NB4 (cell line): ENCODE measurements at regions not wholly inside any gene's neighbourhood (a gene's known extent, or its start where the extent isn't known, plus 50 kb on each side); places are given as distances from the start of the nearest gene placed in this dataset.

ENCODE experiments used
- DNase-seq: peaks from one replicate; pipeline ENCODE4 v3.0.0; 2010; ENCODE audit warnings: low read depth
- H3K4me3 ChIP-seq: one replicate; pipeline ENCODE4 v1.5.1; 2011; ENCODE audit warnings: mild to moderate bottlenecking, low read depth, low read length, moderate library complexity
- MAX ChIP-seq: IDR thresholded peaks from 2 replicates; pipeline ENCODE4 v1.6.1; 2011; ENCODE audit warnings: low read depth, low read length
- MYC ChIP-seq: IDR thresholded peaks from 2 replicates; pipeline ENCODE4 v1.6.1; 2011; ENCODE audit warnings: low read depth, low read length
- POLR2A ChIP-seq: IDR thresholded peaks from 2 replicates; pipeline ENCODE4 v1.6.1; 2011; ENCODE audit warnings: mild to moderate bottlenecking; ENCODE audit not compliant: insufficient read length; ENCODE audit errors: extremely low read depth
- TF ChIP-seq, protein P1 (sequence below): IDR thresholded peaks from one replicate; pipeline ENCODE4 v1.5.1; 2012; ENCODE audit warnings: low read depth, low read length

DNA sequence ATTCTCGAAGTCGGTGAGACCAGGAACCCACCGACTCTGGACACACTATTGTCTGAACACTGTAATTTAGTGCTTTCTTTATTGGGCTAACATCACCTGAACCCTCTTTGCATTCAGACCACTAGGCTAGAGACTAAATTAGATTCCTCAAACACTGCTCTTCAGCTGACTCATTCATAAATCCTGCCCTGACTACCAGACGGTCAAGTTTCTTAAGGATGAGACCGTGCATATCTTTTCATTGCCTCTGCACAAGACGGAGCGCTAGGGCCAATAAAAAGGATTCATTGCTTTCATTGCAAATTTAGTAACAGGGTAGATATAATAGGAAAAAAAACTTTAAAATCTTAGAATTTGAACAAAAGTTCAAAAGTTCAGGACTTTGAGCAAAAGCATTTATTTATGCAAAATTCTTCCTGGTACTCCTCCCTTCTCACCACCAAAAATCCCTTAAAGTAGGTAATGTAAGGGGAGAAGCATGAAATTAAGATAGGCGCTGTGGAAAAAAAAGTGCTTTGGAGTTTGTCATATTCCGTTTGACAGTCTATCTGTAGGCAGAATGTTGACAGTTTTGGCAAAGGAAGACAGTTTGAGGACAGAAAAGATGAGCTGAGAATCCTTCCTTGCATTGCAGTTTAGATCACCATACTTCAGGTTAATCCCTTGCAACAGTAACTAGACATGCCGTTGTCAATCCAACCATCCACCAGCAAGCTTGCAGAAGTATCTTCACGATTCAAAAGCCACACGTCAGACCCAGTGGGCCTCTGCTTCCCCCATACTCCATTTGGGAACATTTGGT is 328.6 kb upstream of the JARID2 start:
- no peak overlapping the region for H3K4me3 ChIP-seq
- peak; percentile 46 for DNase-seq
- TF ChIP-seq MYC (no peak), MAX (no peak), POLR2A (no peak)
- TF ChIP-seq, protein P1, sequence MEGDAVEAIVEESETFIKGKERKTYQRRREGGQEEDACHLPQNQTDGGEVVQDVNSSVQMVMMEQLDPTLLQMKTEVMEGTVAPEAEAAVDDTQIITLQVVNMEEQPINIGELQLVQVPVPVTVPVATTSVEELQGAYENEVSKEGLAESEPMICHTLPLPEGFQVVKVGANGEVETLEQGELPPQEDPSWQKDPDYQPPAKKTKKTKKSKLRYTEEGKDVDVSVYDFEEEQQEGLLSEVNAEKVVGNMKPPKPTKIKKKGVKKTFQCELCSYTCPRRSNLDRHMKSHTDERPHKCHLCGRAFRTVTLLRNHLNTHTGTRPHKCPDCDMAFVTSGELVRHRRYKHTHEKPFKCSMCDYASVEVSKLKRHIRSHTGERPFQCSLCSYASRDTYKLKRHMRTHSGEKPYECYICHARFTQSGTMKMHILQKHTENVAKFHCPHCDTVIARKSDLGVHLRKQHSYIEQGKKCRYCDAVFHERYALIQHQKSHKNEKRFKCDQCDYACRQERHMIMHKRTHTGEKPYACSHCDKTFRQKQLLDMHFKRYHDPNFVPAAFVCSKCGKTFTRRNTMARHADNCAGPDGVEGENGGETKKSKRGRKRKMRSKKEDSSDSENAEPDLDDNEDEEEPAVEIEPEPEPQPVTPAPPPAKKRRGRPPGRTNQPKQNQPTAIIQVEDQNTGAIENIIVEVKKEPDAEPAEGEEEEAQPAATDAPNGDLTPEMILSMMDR = no peak

DNA sequence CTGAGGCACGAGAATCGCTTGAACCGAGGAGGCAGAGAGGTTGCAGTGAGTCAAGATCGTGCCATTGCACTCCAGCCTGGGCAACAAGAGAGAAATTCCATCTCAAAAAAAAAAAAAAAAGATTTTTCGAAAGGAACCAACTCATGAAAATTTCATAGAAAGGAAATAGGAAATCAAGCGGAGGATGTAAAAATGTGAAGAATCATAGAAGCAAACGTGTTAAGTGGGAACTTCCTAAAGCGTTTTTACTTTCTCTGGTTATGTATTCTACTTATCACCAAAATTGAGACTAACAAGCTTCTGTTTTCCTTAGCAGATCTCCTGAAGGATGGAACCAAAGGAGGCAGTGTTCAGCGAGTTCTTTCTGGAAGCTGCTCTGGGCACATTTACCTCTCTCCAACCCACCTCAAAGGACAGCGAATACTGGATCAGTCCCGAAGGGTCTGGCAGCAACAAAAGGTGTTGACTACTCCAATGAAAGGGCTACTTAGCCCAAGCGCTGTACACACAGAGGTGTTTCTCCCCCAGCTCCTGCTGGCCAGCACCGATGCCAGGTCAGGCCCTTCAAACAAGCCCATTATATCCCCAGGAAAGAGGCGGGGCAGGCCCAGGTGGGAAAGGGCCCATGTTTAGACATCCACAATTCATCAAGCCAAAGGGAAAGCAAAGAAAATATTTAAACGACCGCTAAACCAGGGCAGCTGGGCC is 327.5 kb upstream of the JARID2 start:
- TF ChIP-seq, protein P1 = no peak
- TF ChIP-seq POLR2A (no peak), MAX (no peak), MYC (no peak)
- H3K4me3 ChIP-seq = no peak overlapping the region
- DNase-seq = no peak

DNA sequence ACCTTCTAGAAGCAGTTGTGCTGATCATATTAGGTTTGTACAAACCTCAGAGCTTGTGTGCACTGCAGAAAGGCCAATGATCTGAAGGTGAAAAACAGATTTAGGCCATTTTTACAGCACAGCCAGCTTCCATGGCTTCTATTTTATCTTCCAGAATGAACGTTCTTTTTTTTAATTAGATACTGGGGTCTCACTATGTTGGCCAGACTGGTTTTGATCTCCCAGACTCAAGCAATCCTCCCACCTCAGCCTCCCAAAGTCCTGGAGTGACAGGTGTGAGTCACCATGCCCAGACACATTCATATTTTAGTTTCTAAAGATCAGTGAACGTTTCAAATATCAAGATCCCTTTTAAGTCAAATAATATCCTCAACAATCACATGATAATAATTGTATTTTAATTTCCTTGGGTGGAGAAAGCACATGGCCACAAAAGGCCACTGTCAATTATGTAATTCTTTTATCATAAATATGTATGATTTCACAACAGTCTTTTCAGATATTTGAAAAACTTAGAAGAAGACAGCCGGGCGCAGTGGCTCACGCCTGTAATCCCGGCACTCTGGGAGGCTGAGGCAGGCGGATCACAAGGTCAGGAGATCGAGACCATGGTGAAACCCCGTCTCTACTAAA is 326.7 kb upstream of the JARID2 start:
- H3K4me3 ChIP-seq = no peak overlapping the region
- no peak for DNase-seq
- TF ChIP-seq MAX (peak; percentile 44; the same call in 1 of the 2 replicates), MYC (0 out of 2 replicates have a peak, but pooled peaks have one; percentile 10), POLR2A (no peak)
- TF ChIP-seq, protein P1 = no peak

- H3K4me3 ChIP-seq = no peak overlapping the region
- no peak for TF ChIP-seq POLR2A
- DNase-seq = no peak
Measured at GRCh38 chr6:14920276-14920675, 325.6 kb upstream of the JARID2 start.

DNA sequence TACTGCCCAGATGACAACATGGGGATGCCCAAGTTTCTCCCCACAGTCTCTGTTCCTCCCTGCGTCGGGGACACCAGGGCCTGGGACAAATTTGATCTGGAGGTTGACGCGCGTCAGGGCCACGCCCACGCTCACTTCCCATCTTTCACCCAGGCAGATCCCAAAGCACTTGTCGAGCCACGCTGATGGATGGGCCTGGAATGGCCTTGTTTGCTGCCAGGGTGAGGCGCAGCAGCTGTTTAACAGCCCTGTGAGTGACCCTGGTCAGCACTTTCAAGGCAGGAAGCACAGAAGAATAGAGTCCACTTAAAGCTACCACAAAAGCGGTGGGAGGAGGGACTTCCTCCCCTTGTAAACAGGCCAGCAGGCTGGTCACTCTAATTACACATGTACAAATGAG is 324.7 kb upstream of the JARID2 start:
- TF ChIP-seq POLR2A (no peak), MAX (no peak), MYC (0 out of 2 replicates have a peak, but pooled peaks have one; percentile 19)
- TF ChIP-seq, protein P1 = no peak
- peak overlapping the region; percentile 58 for H3K4me3 ChIP-seq
- DNase-seq = peak; percentile 93

DNA sequence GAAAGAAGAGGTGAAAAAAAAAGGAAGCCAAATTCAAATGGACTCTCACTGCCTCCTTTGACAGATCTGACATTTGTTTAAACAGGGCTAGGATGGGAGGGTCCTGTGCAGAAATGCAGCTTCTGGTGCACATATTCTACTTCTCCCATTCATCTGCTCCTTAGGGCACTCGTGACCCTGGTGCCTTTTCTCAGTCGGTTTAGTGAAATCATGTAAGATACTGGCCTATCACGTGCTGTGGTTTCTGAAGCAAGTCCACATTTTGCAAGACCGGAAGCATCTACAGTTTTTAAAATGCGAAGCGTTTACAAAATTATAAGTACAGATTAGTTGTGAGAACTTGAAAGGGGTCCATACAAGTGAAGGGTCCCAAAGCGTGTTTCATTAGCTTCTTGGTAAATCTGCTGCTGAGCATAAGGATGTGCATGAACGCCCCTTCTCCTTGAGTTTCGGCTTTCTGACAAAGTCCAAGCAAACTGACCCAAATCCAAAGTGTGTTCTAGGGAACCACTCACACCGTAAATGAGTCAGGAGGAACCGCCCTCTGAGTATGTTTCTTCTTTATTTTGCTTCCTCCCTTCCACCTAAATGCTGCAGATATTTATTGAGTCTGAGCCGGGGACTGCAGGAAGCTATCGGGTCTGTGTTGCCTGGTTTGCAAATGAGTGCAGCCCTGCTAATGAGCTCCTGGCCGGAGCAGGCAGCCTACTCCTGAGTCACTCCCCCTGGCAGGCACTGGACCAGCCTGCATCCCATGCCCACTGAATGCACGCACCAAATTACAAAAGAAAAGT is 323.8 kb upstream of the JARID2 start:
- H3K4me3 ChIP-seq = peak overlapping the region; percentile 58
- DNase-seq = peak; percentile 98
- TF ChIP-seq, protein P1 = no peak
- TF ChIP-seq POLR2A (peak; percentile 16), MYC (peak; percentile 91), MAX (peak; percentile 96)
